Parathyroid adenoma (tissue), 2 donors: ENCODE measurements at regions not wholly inside any gene's neighbourhood (a gene's known extent, or its start where the extent isn't known, plus 50 kb on each side); places are given as distances from the start of the nearest gene placed in this dataset.
"Not testable (repeated sequence)": the region's sequence is repeated elsewhere in the genome, so short reads cannot be mapped to it uniquely, and the experiment has no call there.

Experiments
- H2AFZ ChIP-seq: fragments of 300-600 bp; sonication (generic); one replicate; pipeline ENCODE4 v1.7.0; 2017; ENCODE audit warnings: antibody characterized with exemption, mild to moderate bottlenecking
- H3K27ac ChIP-seq: fragments of 300-600 bp; sonication (generic); one replicate; pipeline ENCODE4 v1.7.0; 2017
- H3K27me3 ChIP-seq: fragments of 300-600 bp; sonication (generic); one replicate; pipeline ENCODE4 v1.7.0; 2017; ENCODE audit warnings: low read length; ENCODE audit not compliant: control insufficient read depth, insufficient read depth
- H3K36me3 ChIP-seq: fragments of 300-600 bp; sonication (generic); one replicate; pipeline ENCODE4 v1.7.0; 2017; ENCODE audit warnings: low read length; ENCODE audit not compliant: control insufficient read depth, insufficient read depth
- H3K4me1 ChIP-seq: fragments of 300-600 bp; sonication (generic); one replicate; pipeline ENCODE4 v1.7.0; 2017; ENCODE audit warnings: control low read depth
- H3K4me2 ChIP-seq: fragments of 300-600 bp; sonication (generic); one replicate; pipeline ENCODE4 v1.7.0; 2017; ENCODE audit warnings: low read length
- H3K4me3 ChIP-seq: fragments of 300-600 bp; sonication (generic); one replicate; pipeline ENCODE4 v1.7.0; 2017; ENCODE audit warnings: low read depth, low read length
- H3K79me2 ChIP-seq: fragments of 300-600 bp; sonication (generic); one replicate; pipeline ENCODE4 v1.7.0; 2017; ENCODE audit warnings: control low read depth
- H3K9ac ChIP-seq: fragments of 300-600 bp; sonication (generic); one replicate; pipeline ENCODE4 v1.7.0; 2017; ENCODE audit warnings: mild to moderate bottlenecking
- H3K9me3 ChIP-seq: fragments of 300-600 bp; sonication (generic); one replicate; pipeline ENCODE4 v1.7.0; 2017; ENCODE audit warnings: low read length; ENCODE audit not compliant: control insufficient read depth
- CTCF ChIP-seq: fragments of 300-600 bp; sonication (generic); IDR thresholded peaks from one replicate; pipeline ENCODE4 v1.7.0; 2017; ENCODE audit warnings: antibody characterized with exemption, mild to moderate bottlenecking
- donor health status: primary hyperparathyroidism.

- no peak overlapping the region for H3K27ac ChIP-seq
- H3K9ac ChIP-seq, result no peak overlapping the region
- H3K9me3 ChIP-seq, result no peaks in the 10 kb centered on the region
- no peak overlapping the region for H3K4me3 ChIP-seq
- H3K27me3 ChIP-seq, result no peaks in the 10 kb centered on the region
- H3K36me3 ChIP-seq, result no peaks in the 10 kb centered on the region
- H2AFZ ChIP-seq, result no peak overlapping the region
- H3K4me2 ChIP-seq, result no peak overlapping the region
- H3K4me1 ChIP-seq, result no peaks in the 10 kb centered on the region
- no peak for TF ChIP-seq CTCF
- H3K79me2 ChIP-seq, result no peaks in the 10 kb centered on the region
Observed at GRCh38 chr5:52139888-52140615, 647.7 kb upstream of the ITGA1 start.

GRCh38 chr5:52148679-52149078 is 639.0 kb upstream of the ITGA1 start:
- Histone ChIP-seq H3K27me3 (no peaks in the 10 kb centered on the region), H3K27ac (no peak overlapping the region), H2AFZ (no peak overlapping the region), H3K36me3 (no peaks in the 10 kb centered on the region), H3K9me3 (no peaks in the 10 kb centered on the region), H3K4me3 (no peak overlapping the region), H3K4me2 (no peak overlapping the region), H3K4me1 (no peaks in the 10 kb centered on the region), H3K9ac (no peak overlapping the region), H3K79me2 (no peaks in the 10 kb centered on the region)
- TF ChIP-seq CTCF, result no peak

- Histone ChIP-seq H3K9ac (no peak overlapping the region), H3K4me2 (no peak overlapping the region), H3K27me3 (no peaks in the 10 kb centered on the region), H3K36me3 (no peaks in the 10 kb centered on the region), H3K9me3 (no peaks in the 10 kb centered on the region), H3K4me3 (no peak overlapping the region), H3K79me2 (no peaks in the 10 kb centered on the region), H3K27ac (no peak overlapping the region), H2AFZ (no peak overlapping the region), H3K4me1 (no peaks in the 10 kb centered on the region)
- no peak for TF ChIP-seq CTCF
Observed at GRCh38 chr5:52150501-52150900, 637.2 kb upstream of the ITGA1 start.

GRCh38 chr5:52156809-52157208 is 630.9 kb upstream of the ITGA1 start:
- H3K4me1 ChIP-seq, H3K36me3 ChIP-seq, H3K9ac ChIP-seq, H3K9me3 ChIP-seq, H3K4me2 ChIP-seq, H2AFZ ChIP-seq, H3K27me3 ChIP-seq, H3K4me3 ChIP-seq, H3K27ac ChIP-seq, H3K79me2 ChIP-seq: not testable (repeated sequence)

DNA sequence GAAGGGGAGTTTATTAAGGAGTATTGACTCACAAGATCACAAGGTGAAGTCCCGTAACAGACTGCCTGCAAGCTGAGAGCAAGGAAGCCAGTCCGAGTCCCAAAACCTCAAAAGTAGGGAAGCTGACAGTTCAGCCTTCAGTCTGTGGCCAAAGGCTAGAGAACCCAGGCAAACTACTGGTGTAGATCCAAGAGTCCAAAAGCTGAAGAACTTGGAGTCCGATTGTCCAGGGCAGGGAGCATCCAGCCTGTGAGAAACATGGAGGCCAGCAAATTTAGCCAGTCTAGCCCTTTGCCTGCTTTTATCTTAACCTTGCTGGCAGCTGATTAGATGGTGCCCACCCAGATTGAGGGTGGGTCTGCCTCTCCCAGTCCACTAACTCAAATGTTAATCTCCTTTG is 621.9 kb upstream of the ITGA1 start:
- not testable (repeated sequence) for H3K4me3 ChIP-seq, H3K27ac ChIP-seq, H3K4me1 ChIP-seq, H3K9me3 ChIP-seq, H3K4me2 ChIP-seq, H3K36me3 ChIP-seq, H3K9ac ChIP-seq, H3K27me3 ChIP-seq, H3K79me2 ChIP-seq, H2AFZ ChIP-seq

- Histone ChIP-seq H3K79me2 (no peaks in the 10 kb centered on the region), H3K4me2 (no peak overlapping the region), H3K9me3 (no peaks in the 10 kb centered on the region), H2AFZ (no peak overlapping the region), H3K4me1 (no peaks in the 10 kb centered on the region), H3K9ac (no peak overlapping the region), H3K27me3 (no peaks in the 10 kb centered on the region), H3K27ac (no peak overlapping the region), H3K4me3 (no peak overlapping the region), H3K36me3 (no peaks in the 10 kb centered on the region)
- TF ChIP-seq CTCF, result no peak
Observed at GRCh38 chr5:52173133-52173532, 614.6 kb upstream of the ITGA1 start.
